HepG2 (cell line): ENCODE measurements at regions not wholly inside any gene's neighbourhood (a gene's known extent, or its start where the extent isn't known, plus 50 kb on each side); places are given as distances from the start of the nearest gene placed in this dataset.

ENCODE experiments used
- ARNTL ChIP-seq: sonication (generic); formaldehyde crosslinking; IDR thresholded peaks from 2 replicates; pipeline ENCODE4 v1.4.0; 2020; ENCODE audit warnings: mild to moderate bottlenecking, missing genetic modification reagents
- EHMT2 ChIP-seq: fragments of 200-600 bp; sonication (generic); IDR thresholded peaks from 2 replicates; pipeline ENCODE4 v1.7.0; 2017; ENCODE audit warnings: antibody characterized with exemption, low read depth, low read length, borderline replicate concordance
- FOXO1 ChIP-seq: sonication (generic); formaldehyde crosslinking; IDR thresholded peaks from 2 replicates; pipeline ENCODE4 v1.4.0; 2020; ENCODE audit warnings: missing genetic modification reagents
- HNRNPH1 ChIP-seq: fragments of 200-400 bp; formaldehyde crosslinking; optimal IDR thresholded peaks from 2 replicates; pipeline ENCODE3; 2017; ENCODE audit warnings: mild to moderate bottlenecking, low read depth, low read length
- KLF15 ChIP-seq: sonication (generic); formaldehyde crosslinking; IDR thresholded peaks from 2 replicates; pipeline ENCODE4 v1.8.1; 2023; ENCODE audit warnings: borderline replicate concordance, mild to moderate bottlenecking, inconsistent platforms, missing genetic modification reagents, mixed read lengths
- MAZ ChIP-seq, 2 experiments: sonication (generic) in 1 of 2; formaldehyde crosslinking in 1 of 2; IDR thresholded peaks; 2 replicates each; pipeline versions ENCODE4 v1.5.0 to v1.6.1; 2012 to 2020; ENCODE audit warnings: low read depth in 2 of 2, mild to moderate bottlenecking in 2 of 2, borderline replicate concordance in 1 of 2, improper control_type of control experiment in 1 of 2, low read length in 1 of 2, missing genetic modification reagents in 1 of 2, moderate library complexity in 1 of 2
- MTA3 ChIP-seq: sonication (generic); formaldehyde crosslinking; IDR thresholded peaks from 2 replicates; pipeline ENCODE4 v1.4.0; 2020; ENCODE audit warnings: missing genetic modification reagents
- MYPOP ChIP-seq: sonication (generic); formaldehyde crosslinking; IDR thresholded peaks from 2 replicates; pipeline ENCODE4 v1.8.1; 2023; ENCODE audit warnings: mild to moderate bottlenecking, moderate library complexity, missing genetic modification reagents
- NFYB ChIP-seq: sonication (generic); formaldehyde crosslinking; IDR thresholded peaks from 2 replicates; pipeline ENCODE4 v1.4.0; 2020; ENCODE audit warnings: missing genetic modification reagents
- PHF21A ChIP-seq: sonication (generic); formaldehyde crosslinking; IDR thresholded peaks from 2 replicates; pipeline ENCODE4 v1.5.0; 2020; ENCODE audit warnings: mild to moderate bottlenecking, missing genetic modification reagents
- RAD21 ChIP-seq: fragments of 450-650 bp; formaldehyde crosslinking; IDR thresholded peaks from 2 replicates; pipeline ENCODE4 v1.5.0; 2020; ENCODE audit warnings: mild to moderate bottlenecking
- SPEN ChIP-seq: sonication (generic); formaldehyde crosslinking; IDR thresholded peaks from 2 replicates; pipeline ENCODE4 v1.5.1; 2020; ENCODE audit warnings: low read depth, mild to moderate bottlenecking, missing genetic modification reagents
- ZNF343 ChIP-seq: sonication (generic); formaldehyde crosslinking; IDR thresholded peaks from 2 replicates; pipeline ENCODE4 v1.4.0; 2020; ENCODE audit warnings: mild to moderate bottlenecking, missing genetic modification reagents
- ZNF468 ChIP-seq: sonication (generic); formaldehyde crosslinking; IDR thresholded peaks from 2 replicates; pipeline ENCODE4 v1.8.0; 2022; ENCODE audit warnings: mild to moderate bottlenecking, moderate library complexity, missing genetic modification reagents
- ZNF510 ChIP-seq: sonication (generic); formaldehyde crosslinking; IDR thresholded peaks from 2 replicates; pipeline ENCODE4 v1.4.0; 2020; ENCODE audit warnings: low read depth, mild to moderate bottlenecking, missing genetic modification reagents
- ZNF639 ChIP-seq: conservative IDR thresholded peaks from 2 replicates; pipeline ENCODE4 v1.6.1; 2018; ENCODE audit warnings: missing genetic modification reagents
- TF ChIP-seq, protein P1 (sequence below): sonication (generic); formaldehyde crosslinking; conservative IDR thresholded peaks from 2 replicates; pipeline ENCODE4 v1.8.1; 2023; ENCODE audit warnings: missing genetic modification reagents
- TF ChIP-seq, protein P2 (sequence below): sonication (generic); formaldehyde crosslinking; IDR thresholded peaks from 2 replicates; pipeline ENCODE4 v1.5.1; 2020; ENCODE audit warnings: mild to moderate bottlenecking, missing genetic modification reagents, moderate library complexity
- TF ChIP-seq, protein P3 (sequence below): sonication (generic); formaldehyde crosslinking; IDR thresholded peaks from 2 replicates; pipeline ENCODE4 v1.5.0; 2020; ENCODE audit warnings: mild to moderate bottlenecking, missing genetic modification reagents, moderate library complexity
- TF ChIP-seq, protein P4 (sequence below): sonication (generic); formaldehyde crosslinking; IDR thresholded peaks from 2 replicates; pipeline ENCODE4 v1.5.0; 2020; ENCODE audit warnings: missing genetic modification reagents, mild to moderate bottlenecking, borderline replicate concordance

- TF ChIP-seq, protein P1, sequence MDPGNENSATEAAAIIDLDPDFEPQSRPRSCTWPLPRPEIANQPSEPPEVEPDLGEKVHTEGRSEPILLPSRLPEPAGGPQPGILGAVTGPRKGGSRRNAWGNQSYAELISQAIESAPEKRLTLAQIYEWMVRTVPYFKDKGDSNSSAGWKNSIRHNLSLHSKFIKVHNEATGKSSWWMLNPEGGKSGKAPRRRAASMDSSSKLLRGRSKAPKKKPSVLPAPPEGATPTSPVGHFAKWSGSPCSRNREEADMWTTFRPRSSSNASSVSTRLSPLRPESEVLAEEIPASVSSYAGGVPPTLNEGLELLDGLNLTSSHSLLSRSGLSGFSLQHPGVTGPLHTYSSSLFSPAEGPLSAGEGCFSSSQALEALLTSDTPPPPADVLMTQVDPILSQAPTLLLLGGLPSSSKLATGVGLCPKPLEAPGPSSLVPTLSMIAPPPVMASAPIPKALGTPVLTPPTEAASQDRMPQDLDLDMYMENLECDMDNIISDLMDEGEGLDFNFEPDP: no peak
- TF ChIP-seq SPEN (CRISPR knock-in tag) (no peak), FOXO1 (CRISPR knock-in tag) (no peak), PHF21A (CRISPR knock-in tag) (no peak), ZNF468 (CRISPR knock-in tag) (no peak), MYPOP (CRISPR knock-in tag) (no peak), HNRNPH1 (no peak), EHMT2 (no peak), ZNF639 (CRISPR knock-in tag) (no peak), MTA3 (CRISPR knock-in tag) (no peak), ZNF343 (CRISPR knock-in tag) (no peak), RAD21 (CRISPR knock-in tag) (peak; percentile 70), ZNF510 (CRISPR knock-in tag) (no peak), ARNTL (CRISPR knock-in tag) (0 out of 2 replicates have a peak, but pooled peaks have one; percentile 26), MAZ (IDR thresholded peaks at IDR 0.05; ENCODE audit: borderline replicate concordance, low read depth, low read length) (no peak), MAZ (CRISPR knock-in tag; IDR thresholded peaks at IDR 0.05; ENCODE audit: low read depth) (no peak), NFYB (no peak), KLF15 (CRISPR knock-in tag) (no peak)
- TF ChIP-seq, protein P2, sequence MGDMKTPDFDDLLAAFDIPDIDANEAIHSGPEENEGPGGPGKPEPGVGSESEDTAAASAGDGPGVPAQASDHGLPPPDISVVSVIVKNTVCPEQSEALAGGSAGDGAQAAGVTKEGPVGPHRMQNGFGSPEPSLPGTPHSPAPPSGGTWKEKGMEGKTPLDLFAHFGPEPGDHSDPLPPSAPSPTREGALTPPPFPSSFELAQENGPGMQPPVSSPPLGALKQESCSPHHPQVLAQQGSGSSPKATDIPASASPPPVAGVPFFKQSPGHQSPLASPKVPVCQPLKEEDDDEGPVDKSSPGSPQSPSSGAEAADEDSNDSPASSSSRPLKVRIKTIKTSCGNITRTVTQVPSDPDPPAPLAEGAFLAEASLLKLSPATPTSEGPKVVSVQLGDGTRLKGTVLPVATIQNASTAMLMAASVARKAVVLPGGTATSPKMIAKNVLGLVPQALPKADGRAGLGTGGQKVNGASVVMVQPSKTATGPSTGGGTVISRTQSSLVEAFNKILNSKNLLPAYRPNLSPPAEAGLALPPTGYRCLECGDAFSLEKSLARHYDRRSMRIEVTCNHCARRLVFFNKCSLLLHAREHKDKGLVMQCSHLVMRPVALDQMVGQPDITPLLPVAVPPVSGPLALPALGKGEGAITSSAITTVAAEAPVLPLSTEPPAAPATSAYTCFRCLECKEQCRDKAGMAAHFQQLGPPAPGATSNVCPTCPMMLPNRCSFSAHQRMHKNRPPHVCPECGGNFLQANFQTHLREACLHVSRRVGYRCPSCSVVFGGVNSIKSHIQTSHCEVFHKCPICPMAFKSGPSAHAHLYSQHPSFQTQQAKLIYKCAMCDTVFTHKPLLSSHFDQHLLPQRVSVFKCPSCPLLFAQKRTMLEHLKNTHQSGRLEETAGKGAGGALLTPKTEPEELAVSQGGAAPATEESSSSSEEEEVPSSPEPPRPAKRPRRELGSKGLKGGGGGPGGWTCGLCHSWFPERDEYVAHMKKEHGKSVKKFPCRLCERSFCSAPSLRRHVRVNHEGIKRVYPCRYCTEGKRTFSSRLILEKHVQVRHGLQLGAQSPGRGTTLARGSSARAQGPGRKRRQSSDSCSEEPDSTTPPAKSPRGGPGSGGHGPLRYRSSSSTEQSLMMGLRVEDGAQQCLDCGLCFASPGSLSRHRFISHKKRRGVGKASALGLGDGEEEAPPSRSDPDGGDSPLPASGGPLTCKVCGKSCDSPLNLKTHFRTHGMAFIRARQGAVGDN: peak; percentile 19; the same call in 1 of the 2 replicates
- TF ChIP-seq, protein P3, sequence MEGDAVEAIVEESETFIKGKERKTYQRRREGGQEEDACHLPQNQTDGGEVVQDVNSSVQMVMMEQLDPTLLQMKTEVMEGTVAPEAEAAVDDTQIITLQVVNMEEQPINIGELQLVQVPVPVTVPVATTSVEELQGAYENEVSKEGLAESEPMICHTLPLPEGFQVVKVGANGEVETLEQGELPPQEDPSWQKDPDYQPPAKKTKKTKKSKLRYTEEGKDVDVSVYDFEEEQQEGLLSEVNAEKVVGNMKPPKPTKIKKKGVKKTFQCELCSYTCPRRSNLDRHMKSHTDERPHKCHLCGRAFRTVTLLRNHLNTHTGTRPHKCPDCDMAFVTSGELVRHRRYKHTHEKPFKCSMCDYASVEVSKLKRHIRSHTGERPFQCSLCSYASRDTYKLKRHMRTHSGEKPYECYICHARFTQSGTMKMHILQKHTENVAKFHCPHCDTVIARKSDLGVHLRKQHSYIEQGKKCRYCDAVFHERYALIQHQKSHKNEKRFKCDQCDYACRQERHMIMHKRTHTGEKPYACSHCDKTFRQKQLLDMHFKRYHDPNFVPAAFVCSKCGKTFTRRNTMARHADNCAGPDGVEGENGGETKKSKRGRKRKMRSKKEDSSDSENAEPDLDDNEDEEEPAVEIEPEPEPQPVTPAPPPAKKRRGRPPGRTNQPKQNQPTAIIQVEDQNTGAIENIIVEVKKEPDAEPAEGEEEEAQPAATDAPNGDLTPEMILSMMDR: peak; percentile 81
- TF ChIP-seq, protein P4, sequence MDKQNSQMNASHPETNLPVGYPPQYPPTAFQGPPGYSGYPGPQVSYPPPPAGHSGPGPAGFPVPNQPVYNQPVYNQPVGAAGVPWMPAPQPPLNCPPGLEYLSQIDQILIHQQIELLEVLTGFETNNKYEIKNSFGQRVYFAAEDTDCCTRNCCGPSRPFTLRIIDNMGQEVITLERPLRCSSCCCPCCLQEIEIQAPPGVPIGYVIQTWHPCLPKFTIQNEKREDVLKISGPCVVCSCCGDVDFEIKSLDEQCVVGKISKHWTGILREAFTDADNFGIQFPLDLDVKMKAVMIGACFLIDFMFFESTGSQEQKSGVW (CRISPR knock-in tag): no peak
Measured at GRCh38 chr20:56995635-56996075, 270.8 kb downstream of the BMP7 start (continued).
